ENCODE measurements at regions not wholly inside any gene's neighbourhood (a gene's known extent, or its start where the extent isn't known, plus 50 kb on each side); places are given as distances from the start of the nearest gene placed in this dataset.

- Mint-ChIP-seq H3K4me1 (no peaks in the 10 kb centered on the region), H3K9me3 (no peaks in the 10 kb centered on the region), H3K27ac (no peak overlapping the region), H3K36me3 (no peaks in the 10 kb centered on the region), H3K4me3 (no peak overlapping the region), H3K27me3 (ENCODE audit: low read depth in 3 of 3) (peaks cover 0 to 2% (median 0%) of the 10 kb centered on the region in 3 donors)
- no peaks in the 10 kb centered on the region for H3K79me2 ChIP-seq (ENCODE audit: insufficient read depth, low read length)
- no peak overlapping the region for H2AFZ ChIP-seq (ENCODE audit: insufficient read depth, low read depth, low read length, poor library complexity, severe bottlenecking)
- no peaks in the 10 kb centered on the region for H3K36me3 ChIP-seq (replicated peaks in 1 of 2; ENCODE audit: control insufficient read depth in 1 of 2, insufficient read depth in 2 of 2, low read length in 2 of 2)
- no peak for DNase-seq
- H3K4me3 ChIP-seq (replicated peaks in 1 of 3; ENCODE audit: low read depth in 2 of 3, low read length in 3 of 3): no peak overlapping the region
- H4K20me1 ChIP-seq (ENCODE audit: insufficient read depth, low read length): no peaks in the 10 kb centered on the region
- no peaks in the 10 kb centered on the region for H3K9me3 ChIP-seq (replicated peaks in 1 of 2; ENCODE audit: control insufficient read depth in 1 of 2, insufficient read depth in 1 of 2, low read length in 2 of 2)
- H3K4me2 ChIP-seq (replicated peaks; ENCODE audit: extremely low read depth, low read length, poor library complexity, severe bottlenecking): no peak overlapping the region
- H3K4me1 ChIP-seq (ENCODE audit: control insufficient read depth in 1 of 2, insufficient read depth in 2 of 2, low read length in 2 of 2): no peaks in the 10 kb centered on the region
- no peaks in the 10 kb centered on the region for H3K27me3 ChIP-seq (ENCODE audit: control insufficient read depth in 2 of 2, insufficient read depth in 2 of 2, low read length in 2 of 2)
- no peak overlapping the region for H3K9ac ChIP-seq (ENCODE audit: insufficient read depth, low read length, poor library complexity, severe bottlenecking)
- no peak for TF ChIP-seq CTCF (IDR thresholded peaks at IDR 0.05)
- WGBS (ENCODE audit: insufficient coverage): 100% methylated on average over 1 of the region's 2 CpGs
- intact Hi-C loops (cut with micrococcal nuclease): no loop called here
- no peak overlapping the region for H3K27ac ChIP-seq (ENCODE audit: low read depth in 1 of 2, low read length in 2 of 2)
These were observed 143.5 kb downstream of the B3GNT2 start for GRCh38 chr2:62339413-62339812.

GRCh38 chr2:62338111-62338510, 142.2 kb downstream of the B3GNT2 start:
- no peak overlapping the region for H3K9ac ChIP-seq (ENCODE audit: insufficient read depth, low read length, poor library complexity, severe bottlenecking)
- no peaks in the 10 kb centered on the region for H3K27me3 ChIP-seq (ENCODE audit: control insufficient read depth in 2 of 2, insufficient read depth in 2 of 2, low read length in 2 of 2)
- H3K4me1 ChIP-seq (ENCODE audit: control insufficient read depth in 1 of 2, insufficient read depth in 2 of 2, low read length in 2 of 2): no peaks in the 10 kb centered on the region
- no peak overlapping the region for H3K27ac ChIP-seq (ENCODE audit: low read depth in 1 of 2, low read length in 2 of 2)
- 97% methylated on average over 3 of the region's 4 CpGs for WGBS (ENCODE audit: insufficient coverage)
- no peaks in the 10 kb centered on the region for H3K36me3 ChIP-seq (replicated peaks in 1 of 2; ENCODE audit: control insufficient read depth in 1 of 2, insufficient read depth in 2 of 2, low read length in 2 of 2)
- Mint-ChIP-seq H3K27me3 (ENCODE audit: low read depth in 3 of 3) (peaks cover 0 to 3% (median 0%) of the 10 kb centered on the region in 3 donors), H3K27ac (no peak overlapping the region), H3K4me3 (no peak overlapping the region), H3K9me3 (no peaks in the 10 kb centered on the region), H3K36me3 (no peaks in the 10 kb centered on the region), H3K4me1 (no peaks in the 10 kb centered on the region)
- no peaks in the 10 kb centered on the region for H3K9me3 ChIP-seq (replicated peaks in 1 of 2; ENCODE audit: control insufficient read depth in 1 of 2, insufficient read depth in 1 of 2, low read length in 2 of 2)
- no peaks in the 10 kb centered on the region for H4K20me1 ChIP-seq (ENCODE audit: insufficient read depth, low read length)
- intact Hi-C loops (cut with micrococcal nuclease): no loop called here
- no peaks in the 10 kb centered on the region for H3K79me2 ChIP-seq (ENCODE audit: insufficient read depth, low read length)
- H3K4me2 ChIP-seq (replicated peaks; ENCODE audit: extremely low read depth, low read length, poor library complexity, severe bottlenecking): no peak overlapping the region
- TF ChIP-seq CTCF (IDR thresholded peaks at IDR 0.05): no peak
- DNase-seq: no peak
- no peak overlapping the region for H2AFZ ChIP-seq (ENCODE audit: insufficient read depth, low read depth, low read length, poor library complexity, severe bottlenecking)
- H3K4me3 ChIP-seq (replicated peaks in 1 of 3; ENCODE audit: low read depth in 2 of 3, low read length in 3 of 3): no peak overlapping the region

Measured in CD14-positive monocyte (primary cell).